CD14-positive monocyte (primary cell): ENCODE measurements at regions not wholly inside any gene's neighbourhood (a gene's known extent, or its start where the extent isn't known, plus 50 kb on each side); places are given as distances from the start of the nearest gene placed in this dataset.

ENCODE experiments used
- DNase-seq, 3 donors: peaks; one replicate each; pipeline ENCODE4 v3.0.0-alpha.2; 2011 to 2022
- H2AFZ ChIP-seq: 2 replicates; pipeline ENCODE4 v1.6.0; 2012; ENCODE audit warnings: mild to moderate bottlenecking, low read depth, low read length, inconsistent platforms; ENCODE audit not compliant: insufficient read depth, poor library complexity, severe bottlenecking
- H3K27ac ChIP-seq, 2 donors: 1 replicate in 1 of 2; 2 replicates in 1 of 2; pipeline ENCODE4 v1.5.1; 2012 to 2013; ENCODE audit warnings: low read length in 2 of 2, control low read depth in 1 of 2, inconsistent platforms in 1 of 2, low read depth in 1 of 2, mild to moderate bottlenecking in 1 of 2
- H3K27me3 ChIP-seq, 2 donors: one replicate each; pipeline versions ENCODE4 v1.6.0 to v1.6.1; 2011 to 2013; ENCODE audit warnings: low read length in 2 of 2; ENCODE audit not compliant: control insufficient read depth in 2 of 2, insufficient read depth in 2 of 2
- H3K36me3 ChIP-seq, 2 donors: replicated peaks in 1 of 2; 1 replicate in 1 of 2; 2 replicates in 1 of 2; pipeline versions ENCODE4 v1.5.1 to v1.6.1; 2012 to 2013; ENCODE audit warnings: low read length in 2 of 2, control low read depth in 1 of 2, inconsistent platforms in 1 of 2, mild to moderate bottlenecking in 1 of 2; ENCODE audit not compliant: insufficient read depth in 2 of 2, control insufficient read depth in 1 of 2
- H3K4me1 ChIP-seq, 2 donors: 1 replicate in 1 of 2; 2 replicates in 1 of 2; pipeline versions ENCODE4 v1.5.1 to v1.6.1; 2012 to 2013; ENCODE audit warnings: low read length in 2 of 2, control low read depth in 1 of 2, inconsistent platforms in 1 of 2, mild to moderate bottlenecking in 1 of 2, moderate library complexity in 1 of 2; ENCODE audit not compliant: insufficient read depth in 2 of 2, control insufficient read depth in 1 of 2
- H3K4me2 ChIP-seq: replicated peaks from 2 replicates; pipeline ENCODE3; 2012; ENCODE audit warnings: low read length, moderate library complexity, mild to moderate bottlenecking; ENCODE audit not compliant: poor library complexity, severe bottlenecking; ENCODE audit errors: extremely low read depth
- H3K4me3 ChIP-seq, 3 experiments: fragments of 200-600 bp in 1 of 3; sonication (generic) in 1 of 3; replicated peaks in 1 of 3; 1 replicate in 2 of 3; 2 replicates in 1 of 3; pipeline ENCODE4 v1.5.1; 2011 to 2013; ENCODE audit warnings: low read length in 3 of 3, mild to moderate bottlenecking in 3 of 3, control low read depth in 2 of 3, low read depth in 2 of 3, inconsistent platforms in 1 of 3, moderate library complexity in 1 of 3
- H3K79me2 ChIP-seq: 2 replicates; pipeline ENCODE4 v1.6.0; 2012; ENCODE audit warnings: mild to moderate bottlenecking, control low read depth, inconsistent platforms, low read length, moderate library complexity; ENCODE audit not compliant: insufficient read depth
- H3K9ac ChIP-seq: 2 replicates; pipeline ENCODE4 v1.6.0; 2017; ENCODE audit warnings: low read length, mild to moderate bottlenecking; ENCODE audit not compliant: insufficient read depth, poor library complexity, severe bottlenecking
- H3K9me3 ChIP-seq, 2 donors: replicated peaks in 1 of 2; 1 replicate in 1 of 2; 2 replicates in 1 of 2; pipeline versions ENCODE4 v1.5.1 to v1.6.1; 2012 to 2013; ENCODE audit warnings: low read length in 2 of 2, control low read depth in 1 of 2; ENCODE audit not compliant: control insufficient read depth in 1 of 2, insufficient read depth in 1 of 2
- H4K20me1 ChIP-seq: 2 replicates; pipeline ENCODE4 v1.6.0; 2012; ENCODE audit warnings: mild to moderate bottlenecking, low read length, control low read depth, moderate library complexity; ENCODE audit not compliant: insufficient read depth
- H3K27ac Mint-ChIP-seq, 7 donors: one replicate each; pipeline ENCODE4 v1.8.0; 2020; ENCODE audit warnings: mild to moderate bottlenecking in 7 of 7, mixed read lengths in 7 of 7, moderate library complexity in 6 of 7, inconsistent platforms in 2 of 7
- H3K27me3 Mint-ChIP-seq, 3 donors: one replicate each; pipeline ENCODE4 v1.8.0; 2021 to 2022; ENCODE audit warnings: low read depth in 3 of 3, mild to moderate bottlenecking in 3 of 3, mixed read lengths in 3 of 3, moderate library complexity in 3 of 3, inconsistent platforms in 1 of 3
- H3K36me3 Mint-ChIP-seq, 2 donors: one replicate each; pipeline ENCODE4 v1.8.0; 2020; ENCODE audit warnings: mixed read lengths in 2 of 2, inconsistent platforms in 1 of 2, mild to moderate bottlenecking in 1 of 2
- H3K4me1 Mint-ChIP-seq: one replicate; pipeline ENCODE4 v1.8.0; 2020; ENCODE audit warnings: mild to moderate bottlenecking, mixed read lengths
- H3K4me3 Mint-ChIP-seq, 2 donors: one replicate each; pipeline ENCODE4 v1.8.0; 2020; ENCODE audit warnings: mild to moderate bottlenecking in 2 of 2, mixed read lengths in 2 of 2, moderate library complexity in 1 of 2
- H3K9me3 Mint-ChIP-seq, 7 donors: one replicate each; pipeline ENCODE4 v1.8.0; 2020 to 2022; ENCODE audit warnings: mixed read lengths in 7 of 7, mild to moderate bottlenecking in 6 of 7, moderate library complexity in 6 of 7, inconsistent platforms in 2 of 7
- CTCF ChIP-seq: fragments of 200-600 bp; IDR thresholded peaks from one replicate; pipeline ENCODE4 v1.8.0; 2022; ENCODE audit warnings: antibody characterized with exemption, mild to moderate bottlenecking
- whole genome bisulfite sequencing: methylation state at CpG from one replicate; pipeline ENCODE4 v1.1.5; 2013; ENCODE audit warnings: missing lambda C conversion rate; ENCODE audit not compliant: insufficient coverage; 5-methylcytosine and 5-hydroxymethylcytosine counted together
- intact Hi-C, 2 donors: fragments of 100-400 bp; cut with micrococcal nuclease; formaldehyde crosslinking; loops; one replicate each; pipeline versions ENCODE4 v1.15.0 to v1.15.1; 2023

GRCh38 chr3:105152987-105153386, 213.7 kb upstream of the ALCAM start:
- H3K4me3 ChIP-seq: no peak overlapping the region
- H3K4me1 ChIP-seq: peaks cover 4 to 5% of the 10 kb centered on the region in 2 donors
- H3K9ac ChIP-seq: no peak overlapping the region
- H3K27me3 ChIP-seq: no peaks in the 10 kb centered on the region
- no CpG with 5 or more reads among the region's 1 CpG for WGBS
- no peak for DNase-seq
- TF ChIP-seq CTCF: no peak
- no peak overlapping the region for H3K27ac Mint-ChIP-seq
- intact Hi-C loops: no loop called here
- no peak overlapping the region for H3K27ac ChIP-seq
- H3K4me3 Mint-ChIP-seq: no peak overlapping the region
- no peaks in the 10 kb centered on the region for H3K36me3 Mint-ChIP-seq
- peaks cover 0 to 2% (median 0%) of the 10 kb centered on the region in 3 donors for H3K27me3 Mint-ChIP-seq
- no peaks in the 10 kb centered on the region for H3K9me3 ChIP-seq
- no peaks in the 10 kb centered on the region for H4K20me1 ChIP-seq
- H3K4me1 Mint-ChIP-seq: peaks cover 2% of the 10 kb centered on the region
- H3K79me2 ChIP-seq: no peaks in the 10 kb centered on the region
- no peak overlapping the region for H3K4me2 ChIP-seq
- H2AFZ ChIP-seq: no peak overlapping the region
- H3K9me3 Mint-ChIP-seq: peaks cover 0 to 11% (median 6%) of the 10 kb centered on the region in 7 donors
- H3K36me3 ChIP-seq: no peaks in the 10 kb centered on the region

GRCh38 chr3:105154692-105155091, 212.0 kb upstream of the ALCAM start:
- peaks cover 8% of the 10 kb centered on the region for H3K4me1 Mint-ChIP-seq

More at GRCh38 chr3:105154692-105155091, 212.0 kb upstream of the ALCAM start:
- H3K79me2 ChIP-seq: no peaks in the 10 kb centered on the region
- intact Hi-C loops: no loop called here
- H3K9ac ChIP-seq: no peak overlapping the region
- Mint-ChIP-seq H3K36me3 (no peaks in the 10 kb centered on the region), H3K4me3 (no peak overlapping the region), H3K9me3 (peaks cover 0 to 3% (median 2%) of the 10 kb centered on the region in 7 donors), H3K27me3 (peaks cover 0 to 2% (median 0%) of the 10 kb centered on the region in 3 donors), H3K27ac (no peak overlapping the region)
- DNase-seq: no peak
- H3K27me3 ChIP-seq: no peaks in the 10 kb centered on the region
- H3K4me3 ChIP-seq: no peak overlapping the region
- TF ChIP-seq CTCF: no peak
- no peak overlapping the region for H3K4me2 ChIP-seq
- H3K4me1 ChIP-seq: peaks cover 8 to 15% of the 10 kb centered on the region in 2 donors
- no peaks in the 10 kb centered on the region for H4K20me1 ChIP-seq
- no peak overlapping the region for H3K27ac ChIP-seq
- H3K36me3 ChIP-seq: no peaks in the 10 kb centered on the region
- no peaks in the 10 kb centered on the region for H3K9me3 ChIP-seq
- H2AFZ ChIP-seq: no peak overlapping the region
